Left lung (tissue), 4 donors: ENCODE measurements at regions not wholly inside any gene's neighbourhood (a gene's known extent, or its start where the extent isn't known, plus 50 kb on each side); places are given as distances from the start of the nearest gene placed in this dataset.

Experiments
- ATAC-seq: fragments of 200-7000 bp; cut with Tn5 transposase; one replicate; pipeline ENCODE4 v1.9.1; 2020; ENCODE audit warnings: moderate library complexity
- DNase-seq, 4 donors: peaks; one replicate each; pipeline ENCODE4 v3.0.0-alpha.2; 2013 to 2020
- H3K27ac ChIP-seq, 2 donors: fragments of 200-600 bp; sonication (generic) in 1 of 2; one replicate each; pipeline versions ENCODE4 v1.5.0 to v1.8.0; 2020 to 2021
- H3K27me3 ChIP-seq, 2 donors: fragments of 200-600 bp; sonication (generic) in 1 of 2; one replicate each; pipeline versions ENCODE4 v1.5.0 to v1.8.0; 2020 to 2021
- H3K36me3 ChIP-seq, 2 donors: fragments of 200-600 bp; sonication (generic) in 1 of 2; one replicate each; pipeline versions ENCODE4 v1.5.0 to v1.8.0; 2020 to 2021
- H3K4me1 ChIP-seq, 2 donors: fragments of 200-600 bp; one replicate each; pipeline ENCODE4 v1.8.0; 2021
- H3K4me3 ChIP-seq, 2 donors: fragments of 200-600 bp; sonication (generic) in 1 of 2; one replicate each; pipeline versions ENCODE4 v1.5.0 to v1.8.0; 2020 to 2021; ENCODE audit warnings: mild to moderate bottlenecking in 1 of 2
- H3K9me3 ChIP-seq, 2 donors: fragments of 200-600 bp; sonication (generic) in 1 of 2; one replicate each; pipeline versions ENCODE4 v1.5.0 to v1.8.0; 2020 to 2021
- CTCF ChIP-seq, 2 donors: fragments of 200-600 bp; sonication (generic) in 1 of 2; IDR thresholded peaks; one replicate each; pipeline versions ENCODE4 v1.5.0 to v1.8.0; 2021; ENCODE audit warnings: antibody characterized with exemption in 2 of 2
- intact Hi-C, 2 donors: fragments of 100-400 bp; cut with DNase I; formaldehyde crosslinking; loops; one replicate each; pipeline versions ENCODE4 v1.11.2 to v1.14.2; 2022
- donor health status: DM: no; HTN: yes; CAD: no.
- donor health status: DM: no; HTN: no; CAD: no.

- H3K9me3 ChIP-seq, result no peaks in the 10 kb centered on the region
- ATAC-seq (no peak), DNase-seq (no peak)
- H3K4me3 ChIP-seq, result no peak overlapping the region
- H3K27me3 ChIP-seq, result peaks cover 13 to 27% of the 10 kb centered on the region in 2 donors
- no peaks in the 10 kb centered on the region for H3K36me3 ChIP-seq
- H3K4me1 ChIP-seq, result no peaks in the 10 kb centered on the region
- TF ChIP-seq CTCF (IDR thresholded peaks at IDR 0.05), result no peak
- intact Hi-C loops, result no loop called here
- H3K27ac ChIP-seq, result no peak overlapping the region
These were observed 208.3 kb upstream of the HMGA2 start for GRCh38 chr12:65616022-65616421.

GRCh38 chr12:65618588-65618987 is 205.7 kb upstream of the HMGA2 start:
- no peak for ATAC-seq
- intact Hi-C loops, result no loop called here
- Histone ChIP-seq H3K27me3 (peaks cover 3 to 5% of the 10 kb centered on the region in 2 donors), H3K9me3 (no peaks in the 10 kb centered on the region), H3K4me1 (no peaks in the 10 kb centered on the region), H3K27ac (no peak overlapping the region), H3K4me3 (no peak overlapping the region), H3K36me3 (no peaks in the 10 kb centered on the region)
- no peak for TF ChIP-seq CTCF (IDR thresholded peaks at IDR 0.05)
- DNase-seq, result no peak

GRCh38 chr12:65619018-65619417 is 205.3 kb upstream of the HMGA2 start:
- no peaks in the 10 kb centered on the region for H3K36me3 ChIP-seq
- H3K4me1 ChIP-seq, result no peaks in the 10 kb centered on the region
- DNase-seq, result no peak
- H3K27me3 ChIP-seq, result peaks cover 3 to 5% of the 10 kb centered on the region in 2 donors
- H3K9me3 ChIP-seq, result no peaks in the 10 kb centered on the region
- H3K4me3 ChIP-seq, result no peak overlapping the region
- ATAC-seq, result no peak
- intact Hi-C loops, result no loop called here
- no peak for TF ChIP-seq CTCF (IDR thresholded peaks at IDR 0.05)
- no peak overlapping the region for H3K27ac ChIP-seq

- intact Hi-C loops, result no loop called here
- H3K4me3 ChIP-seq, result no peak overlapping the region
- H3K27me3 ChIP-seq, result peaks cover 3 to 5% of the 10 kb centered on the region in 2 donors
- no peak overlapping the region for H3K27ac ChIP-seq
- no peaks in the 10 kb centered on the region for H3K4me1 ChIP-seq
- TF ChIP-seq CTCF (IDR thresholded peaks at IDR 0.05), result no peak
- no peaks in the 10 kb centered on the region for H3K9me3 ChIP-seq
- no peak for ATAC-seq
- no peak for DNase-seq
- no peaks in the 10 kb centered on the region for H3K36me3 ChIP-seq
These were observed 204.2 kb upstream of the HMGA2 start for GRCh38 chr12:65620046-65620445.

GRCh38 chr12:65622056-65622455 is 202.2 kb upstream of the HMGA2 start:
- Histone ChIP-seq H3K4me3 (no peak overlapping the region), H3K4me1 (no peaks in the 10 kb centered on the region), H3K27me3 (peaks cover 3 to 5% of the 10 kb centered on the region in 2 donors), H3K27ac (no peak overlapping the region), H3K36me3 (no peaks in the 10 kb centered on the region), H3K9me3 (no peaks in the 10 kb centered on the region)
- DNase-seq, result no peak
- intact Hi-C loops, result no loop called here
- ATAC-seq, result no peak
- no peak for TF ChIP-seq CTCF (IDR thresholded peaks at IDR 0.05)
